ENCODE measurements at regions not wholly inside any gene's neighbourhood (a gene's known extent, or its start where the extent isn't known, plus 50 kb on each side); places are given as distances from the start of the nearest gene placed in this dataset.

GRCh38 chrX:34218063-34218462 is 85.9 kb upstream of the FAM47A start:
- no peak for DNase-seq
- TF ChIP-seq POLR2AphosphoS5 (IDR thresholded peaks at IDR 0.05) (no peak), CTCF (IDR thresholded peaks at IDR 0.05 in 8 of 11, conservative IDR thresholded peaks at IDR 0.05 in 3 of 11) (no peak), POLR2A (IDR thresholded peaks at IDR 0.05) (no peak)
- 33 to 67% (median 45%) methylated on average over 1 of the region's 1 CpG for WGBS, 5 donors
- H3K36me3 ChIP-seq, result no peaks in the 10 kb centered on the region
- peaks cover 0 to 32% (median 2%) of the 10 kb centered on the region in 8 donors for H3K9me3 ChIP-seq
- no peak overlapping the region for H3K4me3 ChIP-seq
- intact Hi-C loops (cut with DNase I; ENCODE audit: low total_unique reads), result no loop called here
- H3K27me3 ChIP-seq (replicated peaks in 1 of 7), result no peaks in the 10 kb centered on the region
- no peak overlapping the region for H3K27ac ChIP-seq
- H3K4me1 ChIP-seq, result no peaks in the 10 kb centered on the region

GRCh38 chrX:34197946-34198345 is 65.8 kb upstream of the FAM47A start:
- no peak overlapping the region for H3K4me3 ChIP-seq
- H3K27me3 ChIP-seq (replicated peaks in 1 of 7), result no peaks in the 10 kb centered on the region
- H3K9me3 ChIP-seq, result peaks cover 0 to 10% (median 0%) of the 10 kb centered on the region in 8 donors
- H3K4me1 ChIP-seq, result no peaks in the 10 kb centered on the region
- no peak for TF ChIP-seq CTCF (IDR thresholded peaks at IDR 0.05 in 8 of 11, conservative IDR thresholded peaks at IDR 0.05 in 3 of 11)
- no peak for TF ChIP-seq POLR2AphosphoS5 (IDR thresholded peaks at IDR 0.05)
- no peak for TF ChIP-seq POLR2A (IDR thresholded peaks at IDR 0.05)
- 64 to 82% (median 72%) methylated on average over 1 of the region's 1 CpG for WGBS, 5 donors
- no peaks in the 10 kb centered on the region for H3K36me3 ChIP-seq
- DNase-seq, result no peak
- H3K27ac ChIP-seq, result no peak overlapping the region
- intact Hi-C loops (cut with DNase I; ENCODE audit: low total_unique reads), result no loop called here

Data from spleen (tissue), 11 donors.